Esophagus (tissue), 2 donors: ENCODE measurements at regions not wholly inside any gene's neighbourhood (a gene's known extent, or its start where the extent isn't known, plus 50 kb on each side); places are given as distances from the start of the nearest gene placed in this dataset.

ENCODE experiments used
- H3K27ac ChIP-seq, 2 donors: one replicate each; pipeline ENCODE4 v1.5.1; 2013; ENCODE audit warnings: low read depth in 2 of 2, mild to moderate bottlenecking in 2 of 2, inconsistent platforms in 1 of 2, low read length in 1 of 2, moderate library complexity in 1 of 2
- H3K27me3 ChIP-seq, 2 donors: one replicate each; pipeline ENCODE4 v1.6.1; 2013; ENCODE audit warnings: low read length in 2 of 2, control low read depth in 1 of 2, mild to moderate bottlenecking in 1 of 2; ENCODE audit not compliant: insufficient read depth in 2 of 2, control insufficient read depth in 1 of 2
- H3K36me3 ChIP-seq, 2 donors: one replicate each; pipeline ENCODE4 v1.6.1; 2013; ENCODE audit warnings: low read length in 1 of 2; ENCODE audit not compliant: control insufficient read depth in 2 of 2, insufficient read depth in 2 of 2
- H3K4me1 ChIP-seq, 2 donors: one replicate each; pipeline ENCODE4 v1.6.1; 2013; ENCODE audit warnings: low read length in 1 of 2; ENCODE audit not compliant: control insufficient read depth in 2 of 2, insufficient read depth in 2 of 2
- H3K4me3 ChIP-seq, 2 donors: one replicate each; pipeline ENCODE4 v1.5.1; 2013; ENCODE audit warnings: low read length in 2 of 2, mild to moderate bottlenecking in 2 of 2, low read depth in 1 of 2, moderate library complexity in 1 of 2
- H3K9me3 ChIP-seq, 2 donors: one replicate each; pipeline ENCODE4 v1.6.1; 2013; ENCODE audit warnings: mild to moderate bottlenecking in 2 of 2, low read depth in 1 of 2, low read length in 1 of 2, moderate library complexity in 1 of 2; ENCODE audit not compliant: control insufficient read depth in 2 of 2, insufficient read depth in 1 of 2
- WGBS, 2 donors: extraction: QIAGEN DNeasy Blood & Tissue Kit; methylation state at CpG; one replicate each; pipeline ENCODE4 v1.1.7; 2013; 5-methylcytosine and 5-hydroxymethylcytosine counted together
- donor health status: healthy with polysubstance abuse.
- donor health status: Bipolar disorder and iron deficiency.

DNA sequence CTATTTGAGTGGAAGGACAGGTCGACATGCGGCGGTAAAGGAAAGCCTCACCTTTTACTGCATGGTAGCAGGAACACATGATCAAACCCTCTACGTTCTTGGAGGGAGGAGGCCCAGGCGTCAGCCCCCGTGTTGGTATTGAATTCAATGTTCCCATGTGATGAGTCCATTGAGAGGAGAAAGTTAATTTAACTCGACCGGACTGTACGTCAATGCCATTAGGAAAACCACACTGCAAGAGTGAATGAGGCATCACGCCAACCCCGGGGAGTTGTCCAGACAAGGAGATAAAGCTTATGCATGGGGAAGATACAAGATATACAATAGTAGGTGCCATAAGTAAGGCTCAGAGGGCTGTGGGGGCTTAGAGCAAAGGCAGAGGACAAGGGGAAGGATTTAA, 213.9 kb upstream of the ECI2 start:
- Histone ChIP-seq H3K9me3 (no peaks in the 10 kb centered on the region), H3K27ac (no peak overlapping the region), H3K36me3 (no peaks in the 10 kb centered on the region), H3K27me3 (no peaks in the 10 kb centered on the region), H3K4me1 (peaks cover 2 to 9% of the 10 kb centered on the region in 2 donors), H3K4me3 (no peak overlapping the region)
- 88 to 92% methylated on average over 11 of the region's 11 CpGs for WGBS, 2 donors

DNA sequence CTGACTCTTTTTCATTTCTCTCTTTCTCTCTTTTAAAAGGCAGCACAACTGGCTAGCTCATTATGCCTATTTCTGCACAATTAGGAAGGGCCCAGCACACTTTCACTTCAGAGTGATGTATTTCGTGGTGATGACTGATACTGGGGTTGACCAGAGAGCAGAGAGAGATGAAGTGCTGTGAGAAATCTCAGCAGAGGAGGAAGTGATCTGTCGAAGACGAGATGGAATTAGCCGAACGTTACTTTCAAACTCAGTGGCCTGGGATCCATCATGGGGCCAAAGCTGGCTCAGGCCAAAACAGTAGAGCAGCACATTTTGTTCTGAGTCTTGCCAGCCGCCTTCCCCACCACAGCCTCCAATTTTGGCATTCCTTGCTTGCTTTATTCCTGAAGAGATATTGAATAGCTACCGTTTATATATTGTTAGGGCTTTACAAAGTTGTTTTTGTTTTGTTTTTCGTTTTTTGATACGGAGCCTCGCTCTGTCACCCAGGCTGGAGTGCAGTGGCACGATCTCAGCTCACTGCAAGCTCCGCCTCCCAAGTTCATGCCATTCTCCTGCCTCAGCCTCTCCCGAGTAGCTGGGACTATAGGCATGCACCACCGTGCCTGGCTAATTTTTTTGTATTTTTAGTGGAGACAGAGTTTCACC, 213.2 kb upstream of the ECI2 start:
- Histone ChIP-seq H3K27ac (no peak overlapping the region), H3K36me3 (no peaks in the 10 kb centered on the region), H3K4me1 (peaks cover 1 to 6% of the 10 kb centered on the region in 2 donors), H3K9me3 (no peaks in the 10 kb centered on the region), H3K4me3 (no peak overlapping the region), H3K27me3 (no peaks in the 10 kb centered on the region)
- WGBS, 2 donors, result 72 to 77% methylated on average over 14 of the region's 14 CpGs

DNA sequence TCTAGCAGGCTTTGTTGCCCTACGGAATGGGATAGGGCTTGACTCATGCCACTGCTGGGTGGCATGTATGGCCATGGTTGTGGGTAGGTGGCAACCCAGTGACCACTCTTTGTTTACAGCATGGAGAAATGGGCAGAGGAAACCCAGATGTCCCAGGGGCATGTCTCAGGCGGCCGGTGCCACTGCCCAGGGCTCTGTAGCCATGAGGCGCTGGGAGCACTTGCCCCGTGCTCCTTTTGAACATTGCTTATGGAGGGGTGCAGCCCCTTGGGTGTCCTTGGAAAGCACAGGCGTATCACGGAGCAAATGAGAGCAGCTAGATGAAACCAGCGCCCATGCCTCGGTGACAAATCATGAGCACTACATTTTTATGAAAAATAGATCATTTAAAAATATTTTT, 212.5 kb upstream of the ECI2 start:
- Histone ChIP-seq H3K36me3 (no peaks in the 10 kb centered on the region), H3K27me3 (no peaks in the 10 kb centered on the region), H3K9me3 (no peaks in the 10 kb centered on the region), H3K4me1 (peaks cover 0 to 4% of the 10 kb centered on the region in 2 donors), H3K27ac (no peak overlapping the region), H3K4me3 (no peak overlapping the region)
- WGBS, 2 donors, result 87 to 93% methylated on average over 9 of the region's 9 CpGs

DNA sequence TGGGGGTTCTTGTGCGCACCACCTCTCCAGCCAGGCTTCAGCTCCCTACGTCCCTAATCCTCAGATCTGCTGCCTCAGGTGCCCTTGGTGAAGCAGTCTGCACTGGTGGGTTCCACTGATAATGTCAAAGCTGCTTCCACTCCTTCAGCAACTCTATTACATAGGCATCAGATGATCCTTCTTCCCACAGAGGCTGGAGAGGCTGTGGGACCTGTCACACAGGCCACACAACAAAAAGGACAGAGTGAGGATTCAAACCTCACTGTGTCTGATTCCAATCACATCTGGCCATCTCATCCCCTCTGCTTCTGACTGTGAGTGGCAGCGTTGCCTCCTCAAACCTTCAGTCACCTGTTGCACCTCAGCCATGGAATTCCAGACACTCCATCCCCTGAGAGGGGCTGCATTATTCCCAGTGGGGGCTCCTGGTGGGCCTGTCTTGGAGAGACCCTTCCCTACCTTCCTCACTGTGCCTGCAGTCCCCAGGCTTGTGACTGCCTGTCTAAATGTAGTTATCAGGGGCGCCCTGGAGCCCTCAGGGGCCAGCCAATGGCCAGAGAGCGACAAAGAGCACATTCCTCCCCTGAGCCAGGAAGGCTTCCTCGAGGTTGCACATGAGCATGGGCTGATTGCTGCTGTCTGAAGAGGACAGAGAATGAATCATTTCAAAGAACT, 211.4 kb upstream of the ECI2 start:
- Histone ChIP-seq H3K4me1 (no peaks in the 10 kb centered on the region), H3K27ac (no peak overlapping the region), H3K36me3 (no peaks in the 10 kb centered on the region), H3K9me3 (no peaks in the 10 kb centered on the region), H3K4me3 (no peak overlapping the region), H3K27me3 (no peaks in the 10 kb centered on the region)
- 76 to 80% methylated on average over 6 of the region's 6 CpGs for WGBS, 2 donors

DNA sequence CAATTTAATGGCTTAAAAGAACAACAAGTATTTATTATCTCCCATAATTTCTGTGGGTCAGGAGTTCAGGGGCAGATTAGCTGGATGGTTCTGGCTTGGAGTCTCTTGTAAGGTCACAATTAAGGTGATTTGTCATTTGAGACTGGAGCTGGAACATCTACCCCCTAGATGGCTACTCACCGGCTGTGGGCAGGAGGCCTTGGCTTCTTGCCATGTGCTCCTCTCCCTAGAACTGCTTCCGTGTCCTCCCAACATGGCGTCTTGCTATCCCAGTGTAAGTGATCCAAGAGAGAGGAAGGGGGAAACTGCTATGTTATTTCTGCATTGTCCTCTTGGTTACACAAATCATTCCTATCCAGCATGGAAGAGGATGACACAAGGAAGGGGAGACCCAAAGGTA, 210.2 kb upstream of the ECI2 start:
- WGBS, 2 donors, result 92 to 95% methylated on average over 3 of the region's 3 CpGs
- Histone ChIP-seq H3K9me3 (no peaks in the 10 kb centered on the region), H3K27me3 (no peaks in the 10 kb centered on the region), H3K4me1 (no peaks in the 10 kb centered on the region), H3K27ac (no peak overlapping the region), H3K36me3 (no peaks in the 10 kb centered on the region), H3K4me3 (no peak overlapping the region)

DNA sequence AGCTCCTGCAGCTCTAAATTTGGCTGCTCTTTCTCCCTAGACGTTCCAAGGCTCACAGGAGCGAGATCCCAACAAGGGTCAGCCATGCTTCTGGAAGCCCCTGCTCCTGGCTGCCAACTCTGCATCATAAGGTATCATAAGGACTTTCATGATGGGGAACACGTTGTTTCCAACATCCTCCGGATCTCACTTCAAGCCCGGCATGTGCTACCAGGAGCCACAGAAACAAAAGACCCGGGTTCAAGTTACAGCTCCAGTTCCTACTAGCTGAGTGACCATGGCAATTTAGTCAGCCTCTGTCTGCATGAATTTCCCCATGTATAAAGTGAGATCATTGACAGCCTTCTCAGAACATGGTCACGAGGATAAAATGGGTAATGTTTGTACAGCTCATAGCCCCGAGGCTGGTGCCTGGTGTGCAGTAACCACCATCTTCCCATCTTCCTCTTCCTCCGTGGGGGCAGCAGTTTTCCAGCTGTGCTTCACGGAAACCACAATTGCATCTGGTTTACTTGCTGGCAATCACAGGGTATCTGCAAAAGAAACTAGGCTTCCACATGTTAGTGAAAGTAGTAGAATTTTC, 209.0 kb upstream of the ECI2 start:
- Histone ChIP-seq H3K27ac (no peak overlapping the region), H3K9me3 (no peaks in the 10 kb centered on the region), H3K27me3 (no peaks in the 10 kb centered on the region), H3K4me1 (no peaks in the 10 kb centered on the region), H3K36me3 (no peaks in the 10 kb centered on the region), H3K4me3 (no peak overlapping the region)
- WGBS, 2 donors, result 68 to 74% methylated on average over 10 of the region's 10 CpGs

DNA sequence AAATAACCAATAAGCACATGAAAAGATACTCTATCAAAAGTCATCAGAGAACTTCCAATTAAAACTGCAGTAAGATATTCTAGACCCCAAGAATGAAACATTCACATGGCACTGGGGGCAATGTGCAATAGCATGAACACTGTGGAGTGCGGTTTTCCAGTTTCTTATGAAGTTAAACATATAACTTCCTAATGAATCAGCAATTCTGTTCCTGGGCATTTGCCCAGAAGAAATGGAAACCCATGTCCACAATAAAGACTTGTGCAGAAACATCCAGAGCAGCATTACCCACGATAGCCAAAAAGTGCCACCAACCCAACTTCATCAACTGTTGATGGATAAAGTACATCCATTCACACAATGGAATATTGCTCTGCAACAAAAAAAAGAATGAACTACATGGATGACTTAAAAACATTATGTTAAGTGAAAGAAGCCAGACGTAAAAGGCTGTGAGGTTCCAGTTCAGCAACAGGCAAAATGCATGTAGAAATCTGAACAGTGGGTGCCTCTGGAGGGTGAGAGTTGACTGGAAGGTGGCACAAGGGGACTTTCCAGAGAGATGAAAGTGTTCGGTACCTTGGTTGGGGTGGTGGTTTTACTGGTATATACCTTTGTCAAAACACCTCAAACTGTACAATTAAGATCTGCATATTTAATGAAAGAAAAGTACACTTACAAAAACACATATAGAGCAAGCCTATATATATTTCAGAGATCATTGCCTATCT, 207.2 kb upstream of the ECI2 start:
- no peaks in the 10 kb centered on the region for H3K27me3 ChIP-seq
- no peaks in the 10 kb centered on the region for H3K9me3 ChIP-seq
- H3K4me3 ChIP-seq, result no peak overlapping the region
- H3K27ac ChIP-seq, result no peak overlapping the region
- WGBS, 2 donors, result 85 to 87% methylated on average over 4 of the region's 4 CpGs
- H3K36me3 ChIP-seq, result no peaks in the 10 kb centered on the region
- H3K4me1 ChIP-seq, result no peaks in the 10 kb centered on the region

DNA sequence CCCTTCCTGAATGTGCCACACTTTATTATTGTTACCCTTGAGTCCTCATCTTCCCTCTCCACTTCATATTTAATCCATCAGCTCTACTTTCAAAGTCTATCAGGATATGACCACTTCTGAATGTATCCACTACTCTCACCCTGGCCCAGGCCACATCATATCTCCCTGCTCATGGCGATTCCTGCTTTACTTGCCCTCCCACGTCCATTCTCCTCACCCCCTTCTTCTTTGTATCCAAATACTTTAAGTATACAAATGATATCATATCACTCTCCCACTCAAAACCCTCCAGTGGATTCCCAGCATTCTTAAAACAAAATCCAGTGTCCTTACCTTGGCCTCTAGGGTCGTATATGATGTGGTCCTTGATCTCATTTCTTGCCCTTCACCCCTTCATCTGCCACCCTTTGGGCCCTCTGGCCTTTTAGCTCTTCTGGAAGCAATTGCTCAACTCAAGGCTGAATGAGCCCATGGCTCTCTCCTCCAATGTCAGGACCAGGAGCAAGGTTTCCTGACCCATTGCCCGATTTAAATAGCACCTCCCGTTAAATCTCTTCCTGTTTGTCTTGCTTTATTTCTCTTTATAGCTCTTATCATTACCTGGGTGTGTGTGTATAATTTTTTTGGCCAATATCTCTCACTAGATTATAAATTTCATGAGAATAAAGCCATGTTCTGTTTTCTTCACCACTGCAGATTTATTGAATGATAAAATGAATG, 205.9 kb upstream of the ECI2 start:
- Histone ChIP-seq H3K36me3 (no peaks in the 10 kb centered on the region), H3K27ac (no peak overlapping the region), H3K4me3 (no peak overlapping the region), H3K27me3 (no peaks in the 10 kb centered on the region), H3K9me3 (no peaks in the 10 kb centered on the region), H3K4me1 (no peaks in the 10 kb centered on the region)
- 70 to 77% methylated on average over 5 of the region's 5 CpGs for WGBS, 2 donors

DNA sequence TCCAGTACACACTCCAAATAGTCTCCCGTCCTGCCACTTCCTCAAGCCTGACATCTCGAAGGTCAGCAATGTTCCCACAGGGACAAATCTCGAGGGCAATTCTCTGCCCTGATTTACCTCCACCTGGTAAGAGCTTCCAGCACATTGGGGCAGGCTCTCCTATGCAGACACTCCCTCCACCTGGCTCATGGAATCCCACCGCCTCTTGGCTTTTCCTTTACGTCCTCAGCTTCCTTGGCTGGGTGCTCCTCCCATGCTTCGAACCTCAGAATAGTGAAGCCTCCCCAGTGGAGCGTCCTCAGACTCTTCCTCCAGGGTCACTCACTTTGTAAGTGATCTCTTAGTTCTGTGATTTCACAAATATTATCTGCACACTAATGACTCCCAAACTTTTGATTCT, 205.2 kb upstream of the ECI2 start:
- 83 to 93% methylated on average over 7 of the region's 7 CpGs for WGBS, 2 donors
- Histone ChIP-seq H3K4me3 (no peak overlapping the region), H3K27me3 (no peaks in the 10 kb centered on the region), H3K27ac (no peak overlapping the region), H3K36me3 (no peaks in the 10 kb centered on the region), H3K9me3 (no peaks in the 10 kb centered on the region), H3K4me1 (no peaks in the 10 kb centered on the region)
